ENCODE measurements at regions not wholly inside any gene's neighbourhood (a gene's known extent, or its start where the extent isn't known, plus 50 kb on each side); places are given as distances from the start of the nearest gene placed in this dataset.

- ChIA-PET POLR2A (no interaction called here), CTCF (no interaction called here)
- Mint-ChIP-seq H3K27ac (no peak overlapping the region), H3K4me1 (no peaks in the 10 kb centered on the region), H3K9me3 (ENCODE audit: insufficient read depth) (no peaks in the 10 kb centered on the region), H3K4me3 (no peak overlapping the region), H3K27me3 (no peaks in the 10 kb centered on the region)
- DNase-seq: no peak
- Histone ChIP-seq H3K4me1 (ENCODE audit: control insufficient read depth in 2 of 2, insufficient read depth in 2 of 2, low read length in 2 of 2) (no peaks in the 10 kb centered on the region), H3K27me3 (replicated peaks in 1 of 4; ENCODE audit: control extremely low read depth in 1 of 4, control insufficient read depth in 3 of 4, insufficient read depth in 4 of 4, low read length in 3 of 4) (no peaks in the 10 kb centered on the region), H3K36me3 (replicated peaks in 1 of 2; ENCODE audit: control extremely low read depth in 1 of 2, control insufficient read depth in 1 of 2, extremely low read depth in 1 of 2, insufficient read depth in 2 of 2, low read length in 1 of 2) (no peaks in the 10 kb centered on the region), H3K79me2 (ENCODE audit: control insufficient read depth, insufficient read depth, low read length) (no peaks in the 10 kb centered on the region), H3K27ac (ENCODE audit: low read length in 2 of 2) (no peak overlapping the region), H3K9me3 (ENCODE audit: control extremely low read depth in 1 of 3, control insufficient read depth in 2 of 3, insufficient read depth in 1 of 3, low read length in 2 of 3) (no peaks in the 10 kb centered on the region), H3K4me3 (ENCODE audit: control extremely low read depth in 1 of 5, extremely low read depth in 1 of 5, insufficient read depth in 1 of 5, low read depth in 2 of 5, low read length in 4 of 5) (no peak overlapping the region), H4K20me1 (ENCODE audit: control insufficient read depth, insufficient read depth, low read length, poor library complexity, severe bottlenecking) (no peaks in the 10 kb centered on the region), H3K9ac (ENCODE audit: low read length) (no peak overlapping the region), H3K4me2 (replicated peaks; ENCODE audit: low read depth, low read length, poor library complexity, severe bottlenecking) (no peak overlapping the region), H2AFZ (ENCODE audit: insufficient read depth, low read depth, low read length, poor library complexity, severe bottlenecking) (no peak overlapping the region)
- TF ChIP-seq CTCF (IDR thresholded peaks at IDR 0.05) (no peak), EZH2 (IDR thresholded peaks at IDR 0.05; ENCODE audit: borderline replicate concordance, insufficient read depth, low read depth, low read length, poor library complexity, severe bottlenecking) (no peak)
- no peak for ATAC-seq (ENCODE audit: low read depth)
- intact Hi-C loops (cut with micrococcal nuclease): no loop called here
Observed at GRCh38 chr4:104128850-104129213, 365.9 kb downstream of the CXXC4 start.

- ATAC-seq (ENCODE audit: low read depth) (no peak), DNase-seq (no peak)
- no peaks in the 10 kb centered on the region for H3K9me3 ChIP-seq (ENCODE audit: control extremely low read depth in 1 of 3, control insufficient read depth in 2 of 3, insufficient read depth in 1 of 3, low read length in 2 of 3)
- no peaks in the 10 kb centered on the region for H4K20me1 ChIP-seq (ENCODE audit: control insufficient read depth, insufficient read depth, low read length, poor library complexity, severe bottlenecking)
- Mint-ChIP-seq H3K27ac (no peak overlapping the region), H3K9me3 (ENCODE audit: insufficient read depth) (no peaks in the 10 kb centered on the region), H3K4me1 (no peaks in the 10 kb centered on the region), H3K27me3 (no peaks in the 10 kb centered on the region), H3K4me3 (no peak overlapping the region)
- POLR2A ChIA-PET: no interaction called here
- WGBS (ENCODE audit: insufficient coverage): no CpG with 5 or more reads among the region's 1 CpG
- H3K4me1 ChIP-seq (ENCODE audit: control insufficient read depth in 2 of 2, insufficient read depth in 2 of 2, low read length in 2 of 2): no peaks in the 10 kb centered on the region
- H3K36me3 ChIP-seq (replicated peaks in 1 of 2; ENCODE audit: control extremely low read depth in 1 of 2, control insufficient read depth in 1 of 2, extremely low read depth in 1 of 2, insufficient read depth in 2 of 2, low read length in 1 of 2): no peaks in the 10 kb centered on the region
- no peak for TF ChIP-seq CTCF (IDR thresholded peaks at IDR 0.05)
- TF ChIP-seq EZH2 (IDR thresholded peaks at IDR 0.05; ENCODE audit: borderline replicate concordance, insufficient read depth, low read depth, low read length, poor library complexity, severe bottlenecking): no peak
- no peaks in the 10 kb centered on the region for H3K79me2 ChIP-seq (ENCODE audit: control insufficient read depth, insufficient read depth, low read length)
- H3K4me3 ChIP-seq (ENCODE audit: control extremely low read depth in 1 of 5, extremely low read depth in 1 of 5, insufficient read depth in 1 of 5, low read depth in 2 of 5, low read length in 4 of 5): no peak overlapping the region
- intact Hi-C loops (cut with micrococcal nuclease): no loop called here
- CTCF ChIA-PET: no interaction called here
- H3K9ac ChIP-seq (ENCODE audit: low read length): no peak overlapping the region
- H3K27me3 ChIP-seq (replicated peaks in 1 of 4; ENCODE audit: control extremely low read depth in 1 of 4, control insufficient read depth in 3 of 4, insufficient read depth in 4 of 4, low read length in 3 of 4): no peaks in the 10 kb centered on the region
- no peak overlapping the region for H2AFZ ChIP-seq (ENCODE audit: insufficient read depth, low read depth, low read length, poor library complexity, severe bottlenecking)
- no peak overlapping the region for H3K27ac ChIP-seq (ENCODE audit: low read length in 2 of 2)
- no peak overlapping the region for H3K4me2 ChIP-seq (replicated peaks; ENCODE audit: low read depth, low read length, poor library complexity, severe bottlenecking)
Observed at GRCh38 chr4:104128031-104128849, 366.5 kb downstream of the CXXC4 start.

Data from B cell (primary cell).